ENCODE measurements at regions not wholly inside any gene's neighbourhood (a gene's known extent, or its start where the extent isn't known, plus 50 kb on each side); places are given as distances from the start of the nearest gene placed in this dataset.

- H4K20me1 ChIP-seq (ENCODE audit: control insufficient read depth, extremely low read depth, insufficient read depth, low read length) = no peaks in the 10 kb centered on the region
- no peak overlapping the region for H3K27ac ChIP-seq (ENCODE audit: insufficient read depth, low read length)
- no peak overlapping the region for H2AFZ ChIP-seq (ENCODE audit: low read length)
- TF ChIP-seq CTCF (conservative IDR thresholded peaks at IDR 0.05 in 1 of 2, IDR thresholded peaks at IDR 0.05 in 1 of 2; ENCODE audit: low read depth in 1 of 2, low read length in 2 of 2) (no peak), EZH2 (IDR thresholded peaks at IDR 0.05; ENCODE audit: low read length, missing control alignments) (no peak)
- H3K9ac ChIP-seq (ENCODE audit: insufficient read depth, low read length) = no peak overlapping the region
- no peaks in the 10 kb centered on the region for H3K9me3 ChIP-seq (ENCODE audit: control insufficient read depth, insufficient read depth, low read depth, low read length)
- no peaks in the 10 kb centered on the region for H3K27me3 ChIP-seq (ENCODE audit: control insufficient read depth, insufficient read depth, low read length)
- DNase-seq (ENCODE audit: low read depth in 2 of 2) = no peak
- H3K4me2 ChIP-seq (ENCODE audit: extremely low read depth, insufficient read depth, low read length) = no peak overlapping the region
- no peaks in the 10 kb centered on the region for H3K4me1 ChIP-seq (ENCODE audit: control insufficient read depth, extremely low read depth, insufficient read depth, low read length)
- H3K4me3 ChIP-seq (replicated peaks in 1 of 4; ENCODE audit: control extremely low read depth in 1 of 4, insufficient read depth in 1 of 4, low read depth in 3 of 4, low read length in 4 of 4) = no peak overlapping the region
- no peaks in the 10 kb centered on the region for H3K79me2 ChIP-seq (ENCODE audit: control insufficient read depth, insufficient read depth, low read length)
- no peaks in the 10 kb centered on the region for H3K36me3 ChIP-seq (ENCODE audit: control insufficient read depth, insufficient read depth, low read length)
Measured at GRCh38 chr2:18501156-18501555, 59.3 kb downstream of the RDH14 start.

- no peak overlapping the region for H3K4me2 ChIP-seq (ENCODE audit: extremely low read depth, insufficient read depth, low read length)
- TF ChIP-seq EZH2 (IDR thresholded peaks at IDR 0.05; ENCODE audit: low read length, missing control alignments) (no peak), CTCF (conservative IDR thresholded peaks at IDR 0.05 in 1 of 2, IDR thresholded peaks at IDR 0.05 in 1 of 2; ENCODE audit: low read depth in 1 of 2, low read length in 2 of 2) (no peak)
- peak; percentile 79 to 85 for DNase-seq (ENCODE audit: low read depth in 2 of 2)
- H3K27ac ChIP-seq (ENCODE audit: insufficient read depth, low read length) = no peak overlapping the region
- H3K4me1 ChIP-seq (ENCODE audit: control insufficient read depth, extremely low read depth, insufficient read depth, low read length) = no peaks in the 10 kb centered on the region
- no peak overlapping the region for H3K9ac ChIP-seq (ENCODE audit: insufficient read depth, low read length)
- H3K79me2 ChIP-seq (ENCODE audit: control insufficient read depth, insufficient read depth, low read length) = no peaks in the 10 kb centered on the region
- no peaks in the 10 kb centered on the region for H4K20me1 ChIP-seq (ENCODE audit: control insufficient read depth, extremely low read depth, insufficient read depth, low read length)
- H3K9me3 ChIP-seq (ENCODE audit: control insufficient read depth, insufficient read depth, low read depth, low read length) = no peaks in the 10 kb centered on the region
- no peak overlapping the region for H3K4me3 ChIP-seq (replicated peaks in 1 of 4; ENCODE audit: control extremely low read depth in 1 of 4, insufficient read depth in 1 of 4, low read depth in 3 of 4, low read length in 4 of 4)
- no peaks in the 10 kb centered on the region for H3K27me3 ChIP-seq (ENCODE audit: control insufficient read depth, insufficient read depth, low read length)
- H2AFZ ChIP-seq (ENCODE audit: low read length) = no peak overlapping the region
- no peaks in the 10 kb centered on the region for H3K36me3 ChIP-seq (ENCODE audit: control insufficient read depth, insufficient read depth, low read length)
Measured at GRCh38 chr2:18500333-18500732, 60.1 kb downstream of the RDH14 start.

DNA sequence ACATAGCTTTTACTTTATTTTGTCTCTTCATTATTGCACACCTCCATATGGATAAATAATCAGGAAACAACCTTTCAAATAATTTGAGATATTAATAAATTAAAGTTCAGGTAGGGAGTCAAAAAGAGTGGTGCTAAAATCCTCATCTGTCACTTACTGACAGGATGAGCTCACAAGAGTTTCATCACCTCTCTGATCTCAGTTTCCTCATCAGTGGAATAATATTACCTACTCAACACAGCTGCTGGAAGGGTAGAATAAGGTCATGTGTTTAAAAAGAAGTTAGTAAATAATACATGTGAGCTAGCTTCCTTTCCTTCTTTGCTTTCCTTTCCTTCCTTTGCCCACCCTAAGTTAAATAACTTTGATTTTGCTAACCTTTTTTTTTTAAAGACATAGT lies 61.9 kb downstream of the RDH14 start:
- no peaks in the 10 kb centered on the region for H3K36me3 ChIP-seq (ENCODE audit: control insufficient read depth, insufficient read depth, low read length)
- no peak for TF ChIP-seq CTCF (conservative IDR thresholded peaks at IDR 0.05 in 1 of 2, IDR thresholded peaks at IDR 0.05 in 1 of 2; ENCODE audit: low read depth in 1 of 2, low read length in 2 of 2)
- no peak for TF ChIP-seq EZH2 (IDR thresholded peaks at IDR 0.05; ENCODE audit: low read length, missing control alignments)
- no peaks in the 10 kb centered on the region for H3K9me3 ChIP-seq (ENCODE audit: control insufficient read depth, insufficient read depth, low read depth, low read length)
- H3K4me1 ChIP-seq (ENCODE audit: control insufficient read depth, extremely low read depth, insufficient read depth, low read length) = no peaks in the 10 kb centered on the region
- H3K9ac ChIP-seq (ENCODE audit: insufficient read depth, low read length) = no peak overlapping the region
- DNase-seq (ENCODE audit: low read depth in 2 of 2) = no peak
- no peaks in the 10 kb centered on the region for H4K20me1 ChIP-seq (ENCODE audit: control insufficient read depth, extremely low read depth, insufficient read depth, low read length)
- H3K4me2 ChIP-seq (ENCODE audit: extremely low read depth, insufficient read depth, low read length) = no peak overlapping the region
- H2AFZ ChIP-seq (ENCODE audit: low read length) = no peak overlapping the region
- no peak overlapping the region for H3K27ac ChIP-seq (ENCODE audit: insufficient read depth, low read length)
- H3K27me3 ChIP-seq (ENCODE audit: control insufficient read depth, insufficient read depth, low read length) = no peaks in the 10 kb centered on the region
- H3K79me2 ChIP-seq (ENCODE audit: control insufficient read depth, insufficient read depth, low read length) = no peaks in the 10 kb centered on the region
- H3K4me3 ChIP-seq (replicated peaks in 1 of 4; ENCODE audit: control extremely low read depth in 1 of 4, insufficient read depth in 1 of 4, low read depth in 3 of 4, low read length in 4 of 4) = no peak overlapping the region

Data from fibroblast of lung (primary cell).